WI38 (cell line): ENCODE measurements at regions not wholly inside any gene's neighbourhood (a gene's known extent, or its start where the extent isn't known, plus 50 kb on each side); places are given as distances from the start of the nearest gene placed in this dataset.

Experiments
- H3K4me3 ChIP-seq: 2 replicates; pipeline ENCODE4 v1.5.1; 2011; ENCODE audit warnings: low read depth, mild to moderate bottlenecking, control low read depth, low read length
- CTCF ChIP-seq: IDR thresholded peaks from 2 replicates; pipeline ENCODE4 v1.5.1; 2012; ENCODE audit warnings: low read depth, mild to moderate bottlenecking, control low read depth, low read length

DNA sequence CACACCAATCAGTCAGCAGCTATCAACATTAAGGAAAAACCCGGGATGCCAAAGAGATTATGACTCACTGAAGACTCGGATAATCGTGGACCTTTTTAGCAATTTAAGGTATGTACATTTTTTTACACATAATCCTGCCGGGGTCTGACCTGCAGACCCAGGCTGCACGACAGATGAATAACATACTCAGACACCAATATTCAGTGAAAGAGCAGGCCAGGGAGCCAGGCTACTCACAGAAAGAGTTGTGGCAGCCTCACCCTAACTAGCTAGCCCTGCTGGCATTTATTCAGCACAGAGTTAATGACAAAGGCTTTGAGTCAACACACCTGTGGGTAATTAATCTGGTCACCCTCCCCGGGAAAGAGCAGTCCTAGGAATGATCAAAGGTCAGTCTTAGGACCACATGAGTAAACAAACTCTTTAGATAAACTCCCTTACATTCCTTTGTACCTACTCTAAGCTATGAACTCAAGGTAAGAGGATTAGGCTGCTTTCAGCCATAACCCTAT, 727.5 kb downstream of the TBL1XR1 start:
- H3K4me3 ChIP-seq = no peak overlapping the region
- TF ChIP-seq CTCF = no peak

- no peak overlapping the region for H3K4me3 ChIP-seq
- TF ChIP-seq CTCF = no peak
Measured at GRCh38 chr3:176463610-176464009, 733.7 kb downstream of the TBL1XR1 start.

GRCh38 chr3:176447369-176447768, 749.9 kb downstream of the TBL1XR1 start:
- no peak for TF ChIP-seq CTCF
- no peak overlapping the region for H3K4me3 ChIP-seq

DNA sequence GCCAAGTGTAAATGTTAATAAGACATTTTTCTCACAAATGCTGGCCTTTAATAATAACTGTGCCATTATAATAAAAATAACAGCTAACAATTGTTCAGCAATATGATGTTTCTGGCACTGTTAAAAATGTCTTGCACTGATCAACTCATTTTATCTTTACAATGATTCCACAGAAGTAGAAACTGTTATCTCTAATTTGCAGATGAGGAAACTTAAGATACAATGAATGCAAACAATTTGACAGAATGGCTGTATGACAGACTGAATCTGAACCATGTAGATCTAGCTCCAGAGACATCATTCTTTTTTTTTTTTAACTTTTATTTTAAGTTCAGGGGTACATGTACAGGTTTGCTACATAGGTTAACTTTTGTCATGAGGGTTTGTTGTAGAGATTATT, 755.0 kb downstream of the TBL1XR1 start:
- H3K4me3 ChIP-seq = no peak overlapping the region
- TF ChIP-seq CTCF = no peak

GRCh38 chr3:176439729-176440128, 757.6 kb downstream of the TBL1XR1 start:
- TF ChIP-seq CTCF = no peak
- H3K4me3 ChIP-seq = no peak overlapping the region

DNA sequence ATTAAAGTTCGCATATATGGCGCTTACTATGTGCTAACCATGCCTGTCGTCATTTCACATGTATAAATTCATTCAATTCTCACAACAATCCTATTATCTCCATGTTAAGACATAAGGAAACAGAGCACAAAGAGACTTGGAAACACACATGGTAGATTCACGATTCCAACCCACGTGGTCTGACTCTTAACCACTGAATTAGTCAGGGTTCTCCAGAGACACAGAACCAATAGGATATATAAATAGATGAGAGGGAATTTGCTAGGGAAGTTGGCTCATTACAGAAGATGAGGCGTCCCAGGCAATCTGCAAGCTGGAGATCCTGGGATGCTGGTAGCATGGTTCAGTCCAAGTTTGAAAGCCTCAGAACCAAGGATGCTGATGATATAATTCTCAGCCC, 765.3 kb downstream of the TBL1XR1 start:
- no peak overlapping the region for H3K4me3 ChIP-seq
- no peak for TF ChIP-seq CTCF

DNA sequence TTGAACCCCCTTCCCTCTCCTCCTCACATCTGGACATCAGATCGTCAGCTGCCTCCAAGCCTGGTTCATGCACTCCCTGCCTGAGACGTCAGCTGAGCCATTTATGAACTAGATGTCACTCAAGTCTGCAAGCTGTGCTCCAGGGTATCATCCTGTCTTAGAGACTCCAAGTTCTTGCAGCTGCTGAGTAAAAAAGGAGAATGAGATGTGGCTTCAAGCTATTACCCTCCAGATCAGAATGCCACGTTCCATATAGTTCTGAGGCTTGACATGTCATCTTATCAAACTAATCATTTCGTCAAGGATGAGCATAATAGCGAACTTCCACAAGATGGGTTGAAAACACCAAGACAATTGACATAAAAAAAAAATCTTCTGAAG, 766.3 kb downstream of the TBL1XR1 start:
- no peak for TF ChIP-seq CTCF
- no peak overlapping the region for H3K4me3 ChIP-seq
